ENCODE measurements at regions not wholly inside any gene's neighbourhood (a gene's known extent, or its start where the extent isn't known, plus 50 kb on each side); places are given as distances from the start of the nearest gene placed in this dataset.

DNA sequence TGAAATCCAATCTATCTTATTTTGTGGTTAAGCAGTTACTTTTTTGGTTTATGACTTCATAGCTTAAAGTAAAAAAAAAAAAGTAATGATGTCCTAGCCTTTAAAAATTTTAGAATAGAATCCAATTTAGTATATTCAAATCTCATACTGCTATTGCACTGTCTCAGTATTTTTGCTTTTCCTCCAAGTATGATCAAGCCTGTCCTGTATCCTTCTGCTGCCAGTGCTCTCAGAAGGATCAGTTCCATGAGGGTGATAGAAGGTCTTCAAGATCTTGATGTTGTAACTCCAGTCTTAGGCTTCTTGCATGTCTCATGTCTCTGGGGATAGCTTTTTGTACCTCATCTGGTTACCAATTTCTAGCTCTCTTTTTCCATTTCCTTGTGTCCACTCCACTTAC, 324.2 kb upstream of the FAR2 start:
- Histone ChIP-seq H3K4me3 (no peak overlapping the region), H3K27ac (no peak overlapping the region), H3K36me3 (no peaks in the 10 kb centered on the region), H3K27me3 (no peaks in the 10 kb centered on the region), H3K9me3 (no peaks in the 10 kb centered on the region), H3K4me1 (no peaks in the 10 kb centered on the region)
- no peak for TF ChIP-seq CTCF (IDR thresholded peaks at IDR 0.05)
- no peak for TF ChIP-seq POLR2AphosphoS5 (IDR thresholded peaks at IDR 0.05)
- no peak for TF ChIP-seq POLR2A (IDR thresholded peaks at IDR 0.05)
- DNase-seq (ENCODE audit: low spot score in 2 of 2): no peak
- intact Hi-C loops (cut with DNase I; ENCODE audit: low total_unique reads): no loop called here

GRCh38 chr12:28826766-28827165, 322.3 kb upstream of the FAR2 start:
- DNase-seq (ENCODE audit: low spot score in 2 of 2): no peak
- Histone ChIP-seq H3K4me3 (no peak overlapping the region), H3K9me3 (no peaks in the 10 kb centered on the region), H3K36me3 (no peaks in the 10 kb centered on the region), H3K4me1 (no peaks in the 10 kb centered on the region), H3K27ac (no peak overlapping the region), H3K27me3 (no peaks in the 10 kb centered on the region)
- intact Hi-C loops (cut with DNase I; ENCODE audit: low total_unique reads): no loop called here
- TF ChIP-seq POLR2A (IDR thresholded peaks at IDR 0.05) (no peak), POLR2AphosphoS5 (IDR thresholded peaks at IDR 0.05) (no peak)

DNA sequence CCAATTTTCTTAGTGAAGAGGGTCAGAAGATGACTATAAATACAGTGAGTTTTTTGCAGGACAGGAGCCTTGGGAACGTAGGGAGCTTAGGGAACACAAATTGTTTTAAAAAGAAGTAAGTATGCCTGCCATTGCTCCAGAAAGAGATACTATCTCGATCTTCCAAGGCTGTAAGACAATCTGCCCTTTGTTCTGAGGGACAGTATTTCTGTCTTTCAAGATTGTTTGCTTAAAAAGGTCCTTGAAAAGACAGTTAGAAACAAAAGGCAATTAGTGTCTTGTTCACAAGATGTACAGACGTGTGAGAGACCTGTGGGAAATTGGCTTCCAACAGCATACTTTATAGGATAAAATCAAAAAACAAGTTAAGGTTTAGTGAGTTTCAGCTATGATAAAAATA, 321.2 kb upstream of the FAR2 start:
- intact Hi-C loops (cut with DNase I; ENCODE audit: low total_unique reads): no loop called here
- no peaks in the 10 kb centered on the region for H3K36me3 ChIP-seq
- no peak overlapping the region for H3K27ac ChIP-seq
- TF ChIP-seq POLR2A (IDR thresholded peaks at IDR 0.05) (no peak), POLR2AphosphoS5 (IDR thresholded peaks at IDR 0.05) (no peak), CTCF (IDR thresholded peaks at IDR 0.05) (no peak)
- DNase-seq (ENCODE audit: low spot score in 2 of 2): no peak
- no peaks in the 10 kb centered on the region for H3K27me3 ChIP-seq
- H3K4me3 ChIP-seq: no peak overlapping the region
- no peaks in the 10 kb centered on the region for H3K4me1 ChIP-seq
- no peaks in the 10 kb centered on the region for H3K9me3 ChIP-seq

- TF ChIP-seq POLR2AphosphoS5 (IDR thresholded peaks at IDR 0.05): no peak
- TF ChIP-seq CTCF (IDR thresholded peaks at IDR 0.05): no peak
- TF ChIP-seq POLR2A (IDR thresholded peaks at IDR 0.05): no peak
- Histone ChIP-seq H3K4me3 (no peak overlapping the region), H3K27me3 (no peaks in the 10 kb centered on the region), H3K27ac (no peak overlapping the region), H3K36me3 (no peaks in the 10 kb centered on the region), H3K9me3 (no peaks in the 10 kb centered on the region), H3K4me1 (no peaks in the 10 kb centered on the region)
- no peak for DNase-seq (ENCODE audit: low spot score in 2 of 2)
- intact Hi-C loops (cut with DNase I; ENCODE audit: low total_unique reads): no loop called here
Measured at GRCh38 chr12:28828318-28828717, 320.8 kb upstream of the FAR2 start.

GRCh38 chr12:28830491-28830890, 318.6 kb upstream of the FAR2 start:
- Histone ChIP-seq H3K4me3 (no peak overlapping the region), H3K36me3 (no peaks in the 10 kb centered on the region), H3K9me3 (peaks cover 0 to 10% of the 10 kb centered on the region in 2 donors), H3K4me1 (no peaks in the 10 kb centered on the region), H3K27ac (no peak overlapping the region), H3K27me3 (no peaks in the 10 kb centered on the region)
- intact Hi-C loops (cut with DNase I; ENCODE audit: low total_unique reads): no loop called here
- TF ChIP-seq POLR2AphosphoS5 (IDR thresholded peaks at IDR 0.05) (no peak), CTCF (IDR thresholded peaks at IDR 0.05) (no peak), POLR2A (IDR thresholded peaks at IDR 0.05) (no peak)
- DNase-seq (ENCODE audit: low spot score in 2 of 2): no peak

DNA sequence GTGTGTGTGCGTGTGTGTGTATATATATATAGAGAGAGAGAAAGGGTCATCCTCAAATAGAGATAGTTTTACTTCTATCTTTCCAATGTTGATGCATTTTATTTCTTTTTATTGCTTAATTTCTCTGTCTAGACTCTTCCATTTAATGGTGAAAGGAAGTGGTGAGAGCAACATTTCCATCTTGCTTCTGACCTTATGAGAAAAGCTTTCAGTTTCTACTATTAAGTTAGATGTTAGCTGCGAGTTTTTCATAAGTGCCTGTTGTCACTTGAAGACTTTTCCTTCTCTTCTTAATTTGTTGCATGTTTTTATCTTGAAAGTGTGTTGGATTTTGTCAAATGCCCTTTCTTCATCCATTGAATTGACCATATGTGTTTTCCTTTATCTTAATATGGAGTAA, 304.4 kb upstream of the FAR2 start:
- Histone ChIP-seq H3K36me3 (no peaks in the 10 kb centered on the region), H3K27me3 (no peaks in the 10 kb centered on the region), H3K4me1 (no peaks in the 10 kb centered on the region), H3K4me3 (no peak overlapping the region), H3K27ac (no peak overlapping the region), H3K9me3 (no peaks in the 10 kb centered on the region)
- no peak for DNase-seq (ENCODE audit: low spot score in 2 of 2)
- intact Hi-C loops (cut with DNase I; ENCODE audit: low total_unique reads): no loop called here
- no peak for TF ChIP-seq POLR2A (IDR thresholded peaks at IDR 0.05)
- no peak for TF ChIP-seq POLR2AphosphoS5 (IDR thresholded peaks at IDR 0.05)
- no peak for TF ChIP-seq CTCF (IDR thresholded peaks at IDR 0.05)
